RWPE1 (cell line): ENCODE measurements at regions not wholly inside any gene's neighbourhood (a gene's known extent, or its start where the extent isn't known, plus 50 kb on each side); places are given as distances from the start of the nearest gene placed in this dataset.

Experiments
- CTCF ChIA-PET: fragments of 350-600 bp; sonication (Branson Sonifier 250); formaldehyde crosslinking; extraction: SDS; loops from one replicate; lab custom pipeline; 2021; lab: Yijun Ruan, JAX
- POLR2A ChIA-PET: fragments of 400-600 bp; formaldehyde crosslinking; extraction: SDS; loops from one replicate; lab custom pipeline; 2020; ENCODE audit warnings: antibody characterized with exemption; ENCODE audit not compliant: low non-redundant PET; lab: Yijun Ruan, JAX
- DNase-seq: peaks from one replicate; pipeline ENCODE4 v3.0.0; 2012; ENCODE audit warnings: low spot score
- H3K27ac ChIP-seq: fragments of 450-650 bp; 2 replicates; pipeline ENCODE4 v1.5.1; 2017
- CTCF ChIP-seq: fragments of 450-650 bp; conservative IDR thresholded peaks from 2 replicates; pipeline ENCODE4 v1.5.1; 2017; ENCODE audit warnings: low read depth, mild to moderate bottlenecking

- ChIA-PET POLR2A (no interaction called here), CTCF (no interaction called here)
- no peak overlapping the region for H3K27ac ChIP-seq
- DNase-seq: no peak
- TF ChIP-seq CTCF: no peak
Observed at GRCh38 chr17:71283486-71283885, 837.3 kb upstream of the SOX9 start.

- no peak for TF ChIP-seq CTCF
- no peak overlapping the region for H3K27ac ChIP-seq
- ChIA-PET POLR2A (no interaction called here), CTCF (no interaction called here)
- DNase-seq: no peak
Observed at GRCh38 chr17:71284032-71284755, 836.6 kb upstream of the SOX9 start.

GRCh38 chr17:71286625-71287024 lies 834.2 kb upstream of the SOX9 start:
- ChIA-PET CTCF (no interaction called here), POLR2A (no interaction called here)
- DNase-seq: no peak
- no peak overlapping the region for H3K27ac ChIP-seq
- TF ChIP-seq CTCF: no peak

GRCh38 chr17:71287071-71287823 lies 833.6 kb upstream of the SOX9 start:
- TF ChIP-seq CTCF: no peak
- CTCF ChIA-PET: no interaction called here
- no peak overlapping the region for H3K27ac ChIP-seq
- POLR2A ChIA-PET: no interaction called here
- no peak for DNase-seq

GRCh38 chr17:71292006-71292405 lies 828.8 kb upstream of the SOX9 start:
- no peak overlapping the region for H3K27ac ChIP-seq
- ChIA-PET POLR2A (no interaction called here), CTCF (interaction anchor here (0.6 to 0.7 kb wide), 2 partner anchors 11 to 584 kb away, joined by 3 read pairs; no protein-coding TSS in a partner anchor)
- TF ChIP-seq CTCF: no peak
- no peak for DNase-seq

- DNase-seq: no peak
- TF ChIP-seq CTCF: no peak
- no peak overlapping the region for H3K27ac ChIP-seq
- ChIA-PET CTCF (no interaction called here), POLR2A (no interaction called here)
Observed at GRCh38 chr17:71296005-71296404, 824.8 kb upstream of the SOX9 start.
